OCI-LY7 (cell line): ENCODE measurements at regions not wholly inside any gene's neighbourhood (a gene's known extent, or its start where the extent isn't known, plus 50 kb on each side); places are given as distances from the start of the nearest gene placed in this dataset.

Experiments used
- BruUV-seq: library from RNA; stranded (reverse); fragments of 400-500 nt; replicated peaks from 2 replicates; lab custom pipeline; 2021; lab: Mats Ljungman, UMichigan
- CTCF ChIA-PET: fragments of 300-600 bp; sonication (Branson Sonifier 250); formaldehyde crosslinking; loops from one replicate; lab custom pipeline; 2022; ENCODE audit warnings: antibody characterized with exemption; ENCODE audit not compliant: unreplicated experiment; lab: Charles Lee
- POLR2A ChIA-PET: fragments of 300-600 bp; sonication (Branson Sonifier 250); formaldehyde crosslinking; loops from one replicate; lab custom pipeline; 2022; ENCODE audit warnings: antibody characterized with exemption; lab: Charles Lee
- DNase-seq: peaks from one replicate; pipeline ENCODE4 v3.0.0-alpha.2; 2015; ENCODE audit warnings: low spot score
- H2AFZ ChIP-seq: fragments of 200-600 bp; sonication (generic), shearing (Covaris generic); 2 replicates; pipeline ENCODE4 v1.6.1; 2014; ENCODE audit warnings: mild to moderate bottlenecking, antibody characterized with exemption, low read length, moderate library complexity
- H3K27ac ChIP-seq: fragments of 200-600 bp; sonication (generic); 2 replicates; pipeline ENCODE4 v1.5.1; 2014; ENCODE audit warnings: mixed run types, low read depth, mild to moderate bottlenecking, moderate library complexity, low read length, inconsistent platforms; ENCODE audit not compliant: poor library complexity, severe bottlenecking
- H3K36me3 ChIP-seq: fragments of 200-600 bp; sonication (generic); 2 replicates; pipeline ENCODE4 v1.6.1; 2014; ENCODE audit warnings: mild to moderate bottlenecking, antibody characterized with exemption, low read length, moderate library complexity, mixed read lengths; ENCODE audit not compliant: insufficient read depth
- H3K4me1 ChIP-seq: fragments of 200-600 bp; sonication (generic); 2 replicates; pipeline ENCODE4 v1.5.1; 2014; ENCODE audit warnings: mild to moderate bottlenecking, low read length; ENCODE audit not compliant: insufficient read depth, poor library complexity, severe bottlenecking
- H3K4me2 ChIP-seq: fragments of 200-600 bp; sonication (generic); 2 replicates; pipeline ENCODE4 v1.6.1; 2014; ENCODE audit warnings: mild to moderate bottlenecking, low read length
- H3K4me3 ChIP-seq: fragments of 200-600 bp; sonication (generic); 2 replicates; pipeline ENCODE4 v1.5.1; 2014; ENCODE audit warnings: mild to moderate bottlenecking, low read depth, low read length; ENCODE audit not compliant: poor library complexity, severe bottlenecking
- H3K79me2 ChIP-seq: fragments of 200-600 bp; sonication (generic); 2 replicates; pipeline ENCODE4 v1.6.1; 2016; ENCODE audit warnings: low read depth, mild to moderate bottlenecking, low read length, moderate library complexity, mixed read lengths; ENCODE audit not compliant: insufficient read depth
- H3K9me2 ChIP-seq: fragments of 200-600 bp; sonication (generic); 2 replicates; pipeline ENCODE4 v1.6.1; 2016; ENCODE audit warnings: mild to moderate bottlenecking, low read length, mixed read lengths; ENCODE audit not compliant: insufficient read depth
- H3K9me3 ChIP-seq: fragments of 200-600 bp; sonication (generic); 2 replicates; pipeline ENCODE4 v1.6.1; 2014; ENCODE audit warnings: mild to moderate bottlenecking, mixed run types, low read length, mixed read lengths
- H4K20me1 ChIP-seq: fragments of 200-600 bp; sonication (generic); 2 replicates; pipeline ENCODE4 v1.6.1; 2014; ENCODE audit warnings: mild to moderate bottlenecking, antibody characterized with exemption, low read length, moderate library complexity, mixed read lengths; ENCODE audit not compliant: insufficient read depth
- CTCF ChIP-seq: fragments of 200-600 bp; sonication (generic); conservative IDR thresholded peaks from 2 replicates; pipeline ENCODE4 v1.5.1; 2014; ENCODE audit warnings: mild to moderate bottlenecking, antibody characterized with exemption, low read length, moderate library complexity, mixed read lengths
- EZH2phosphoT487 ChIP-seq: fragments of 200-600 bp; sonication (generic); IDR thresholded peaks from 2 replicates; pipeline ENCODE4 v1.6.1; 2018; ENCODE audit warnings: low read depth, borderline replicate concordance, mild to moderate bottlenecking, mixed run types, antibody characterized with exemption, low read length, moderate library complexity, mixed read lengths
- intact Hi-C: fragments of 100-400 bp; cut with micrococcal nuclease; formaldehyde crosslinking; loops from one replicate; pipeline ENCODE4 v1.10.0; 2022; ENCODE audit not compliant: unreplicated experiment

GRCh38 chr5:173429489-173430150 lies 101.4 kb upstream of the STC2 start:
- no peak overlapping the region for H2AFZ ChIP-seq
- H3K79me2 ChIP-seq, result no peaks in the 10 kb centered on the region
- H3K4me3 ChIP-seq, result no peak overlapping the region
- CTCF ChIA-PET, result no interaction called here
- H3K27ac ChIP-seq, result no peak overlapping the region
- TF ChIP-seq CTCF (no peak), EZH2phosphoT487 (no peak)
- H3K9me3 ChIP-seq, result no peaks in the 10 kb centered on the region
- H3K4me2 ChIP-seq, result no peak overlapping the region
- H3K9me2 ChIP-seq, result no peaks in the 10 kb centered on the region
- no peaks in the 10 kb centered on the region for H4K20me1 ChIP-seq
- H3K36me3 ChIP-seq, result no peaks in the 10 kb centered on the region
- intact Hi-C loops, result no loop called here
- POLR2A ChIA-PET, result interaction anchor here (0.5 kb wide), 1 partner anchor 46 kb away, joined by 3 read pairs; no protein-coding TSS in a partner anchor
- no peak for DNase-seq
- BruUV-seq, result no TSS peak
- H3K4me1 ChIP-seq, result no peaks in the 10 kb centered on the region

GRCh38 chr5:173423452-173424117 lies 95.4 kb upstream of the STC2 start:
- no peak for DNase-seq
- Histone ChIP-seq H3K27ac (no peak overlapping the region), H3K79me2 (no peaks in the 10 kb centered on the region), H3K36me3 (no peaks in the 10 kb centered on the region), H3K4me1 (no peaks in the 10 kb centered on the region), H2AFZ (no peak overlapping the region), H4K20me1 (no peaks in the 10 kb centered on the region), H3K4me2 (no peak overlapping the region), H3K9me3 (0 out of 2 replicates have a peak, but pooled peaks cover 7% of the 10 kb centered on the region), H3K4me3 (no peak overlapping the region), H3K9me2 (no peaks in the 10 kb centered on the region)
- TF ChIP-seq EZH2phosphoT487, result no peak
- no peak for TF ChIP-seq CTCF
- CTCF ChIA-PET, result no interaction called here
- intact Hi-C loops, result no loop called here
- POLR2A ChIA-PET, result no interaction called here
- no TSS peak for BruUV-seq

- no TSS peak for BruUV-seq
- CTCF ChIA-PET, result no interaction called here
- DNase-seq, result no peak
- no peaks in the 10 kb centered on the region for H3K4me1 ChIP-seq
- POLR2A ChIA-PET, result interaction anchor here (0.8 kb wide), 1 partner anchor 28 kb away, joined by 3 read pairs; no protein-coding TSS in a partner anchor
- TF ChIP-seq EZH2phosphoT487, result no peak
- no peak for TF ChIP-seq CTCF
- no peak overlapping the region for H2AFZ ChIP-seq
- H3K36me3 ChIP-seq, result no peaks in the 10 kb centered on the region
- intact Hi-C loops, result no loop called here
- no peaks in the 10 kb centered on the region for H3K79me2 ChIP-seq
- H3K4me2 ChIP-seq, result no peak overlapping the region
- H3K9me2 ChIP-seq, result no peaks in the 10 kb centered on the region
- no peaks in the 10 kb centered on the region for H4K20me1 ChIP-seq
- H3K27ac ChIP-seq, result no peak overlapping the region
- 0 out of 2 replicates have a peak, but pooled peaks cover 7% of the 10 kb centered on the region for H3K9me3 ChIP-seq
- no peak overlapping the region for H3K4me3 ChIP-seq
Observed at GRCh38 chr5:173420108-173420507, 91.9 kb upstream of the STC2 start.
